GM12873 (cell line): ENCODE measurements at regions not wholly inside any gene's neighbourhood (a gene's known extent, or its start where the extent isn't known, plus 50 kb on each side); places are given as distances from the start of the nearest gene placed in this dataset.

Experiments used
- TF ChIP-seq, protein P1 (sequence below): IDR thresholded peaks from 2 replicates; pipeline ENCODE4 v1.5.1; 2012; ENCODE audit warnings: low read depth, mild to moderate bottlenecking, moderate library complexity, low read length, control low read depth; ENCODE audit not compliant: insufficient read depth; ENCODE audit errors: missing control alignments

GRCh38 chr14:98853063-98853729, 418.8 kb downstream of the BCL11B start:
- TF ChIP-seq, protein P1, sequence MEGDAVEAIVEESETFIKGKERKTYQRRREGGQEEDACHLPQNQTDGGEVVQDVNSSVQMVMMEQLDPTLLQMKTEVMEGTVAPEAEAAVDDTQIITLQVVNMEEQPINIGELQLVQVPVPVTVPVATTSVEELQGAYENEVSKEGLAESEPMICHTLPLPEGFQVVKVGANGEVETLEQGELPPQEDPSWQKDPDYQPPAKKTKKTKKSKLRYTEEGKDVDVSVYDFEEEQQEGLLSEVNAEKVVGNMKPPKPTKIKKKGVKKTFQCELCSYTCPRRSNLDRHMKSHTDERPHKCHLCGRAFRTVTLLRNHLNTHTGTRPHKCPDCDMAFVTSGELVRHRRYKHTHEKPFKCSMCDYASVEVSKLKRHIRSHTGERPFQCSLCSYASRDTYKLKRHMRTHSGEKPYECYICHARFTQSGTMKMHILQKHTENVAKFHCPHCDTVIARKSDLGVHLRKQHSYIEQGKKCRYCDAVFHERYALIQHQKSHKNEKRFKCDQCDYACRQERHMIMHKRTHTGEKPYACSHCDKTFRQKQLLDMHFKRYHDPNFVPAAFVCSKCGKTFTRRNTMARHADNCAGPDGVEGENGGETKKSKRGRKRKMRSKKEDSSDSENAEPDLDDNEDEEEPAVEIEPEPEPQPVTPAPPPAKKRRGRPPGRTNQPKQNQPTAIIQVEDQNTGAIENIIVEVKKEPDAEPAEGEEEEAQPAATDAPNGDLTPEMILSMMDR: no peak

DNA sequence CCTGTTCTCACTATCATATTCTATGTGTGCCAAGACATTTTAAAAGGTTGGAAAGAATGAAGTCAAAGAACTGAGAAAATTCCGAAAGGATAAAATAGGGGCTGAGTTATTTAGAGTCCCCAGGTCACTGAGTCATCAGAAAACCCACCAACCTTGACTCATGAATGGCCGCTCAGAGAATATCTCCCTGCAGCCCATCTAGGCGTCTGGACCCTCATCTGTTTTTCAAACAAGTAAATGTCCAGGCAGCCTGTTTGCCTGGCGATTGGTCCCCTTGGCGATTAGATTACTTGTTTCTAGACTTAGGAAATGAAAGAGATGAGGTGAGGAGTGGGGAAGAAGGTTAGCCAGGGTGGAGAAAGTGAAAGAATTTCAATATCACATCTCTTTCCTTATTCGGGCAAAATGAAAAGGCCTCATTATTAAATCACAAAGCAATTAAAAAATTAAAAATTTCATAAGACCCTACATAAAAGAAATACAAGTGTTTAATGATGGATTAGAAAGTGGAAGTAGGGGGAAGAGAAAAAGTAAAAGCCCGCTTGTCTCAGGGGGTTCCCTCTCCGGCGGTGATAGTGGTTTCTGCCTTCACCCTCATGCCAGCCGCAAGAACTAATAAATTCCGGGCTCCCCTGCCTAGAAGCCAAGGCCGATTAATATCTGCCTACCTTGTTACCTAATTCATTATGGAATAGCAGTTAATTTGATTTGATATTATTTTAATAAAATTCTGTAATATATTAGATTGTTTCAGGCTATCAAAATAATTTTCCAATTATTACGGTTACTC, 415.9 kb downstream of the BCL11B start:
- TF ChIP-seq, protein P1: no peak

GRCh38 chr14:98858158-98858557, 413.8 kb downstream of the BCL11B start:
- TF ChIP-seq, protein P1: no peak

DNA sequence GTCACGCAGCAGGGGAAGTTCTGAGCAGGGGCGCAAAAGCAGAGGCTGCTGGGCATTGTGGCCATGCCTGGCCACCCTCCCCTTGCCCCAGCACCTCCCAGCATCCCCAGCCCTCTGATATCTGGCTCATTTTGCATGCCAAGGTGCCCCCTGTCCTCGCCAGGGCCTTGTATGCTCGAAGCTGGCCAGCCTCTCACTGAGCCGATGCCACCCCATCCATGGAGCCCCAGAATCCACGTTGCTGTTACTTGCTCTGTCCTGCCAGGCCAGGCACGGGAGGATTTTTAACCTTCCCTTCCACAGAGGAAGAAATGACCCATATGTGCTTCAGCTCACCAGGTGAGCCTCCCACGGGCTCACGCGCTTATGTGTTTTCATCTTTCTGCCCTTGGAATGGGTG, 413.4 kb downstream of the BCL11B start:
- TF ChIP-seq, protein P1: no peak

- TF ChIP-seq, protein P1: no peak
Measured at GRCh38 chr14:98859301-98859700, 412.7 kb downstream of the BCL11B start.

DNA sequence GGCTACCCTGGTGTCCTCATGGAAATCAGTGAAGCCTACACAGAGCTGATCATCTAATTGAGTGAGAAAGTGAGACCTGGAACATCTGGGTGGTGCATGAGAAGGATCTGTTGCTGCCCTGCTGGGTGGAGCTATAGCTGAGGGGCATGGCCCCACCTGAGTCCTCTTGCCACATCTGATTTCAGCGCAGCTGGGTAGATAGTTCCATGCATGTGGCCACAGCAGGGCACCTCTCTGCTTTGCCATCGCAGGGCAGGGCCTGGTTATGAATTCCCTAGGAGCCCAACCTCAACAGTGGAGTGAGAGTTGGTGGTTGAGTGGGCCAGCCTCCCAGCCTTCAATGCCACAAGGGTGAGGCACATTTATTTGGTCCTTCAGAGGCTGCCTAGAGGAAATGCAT, 407.8 kb downstream of the BCL11B start:
- TF ChIP-seq, protein P1: no peak

GRCh38 chr14:98867146-98867545, 404.9 kb downstream of the BCL11B start:
- TF ChIP-seq, protein P1: no peak
